GM18951 (cell line): ENCODE measurements at regions not wholly inside any gene's neighbourhood (a gene's known extent, or its start where the extent isn't known, plus 50 kb on each side); places are given as distances from the start of the nearest gene placed in this dataset.

Source experiments
- POLR2A ChIP-seq: IDR thresholded peaks from 4 replicates; pipeline ENCODE4 v1.6.1; 2011; ENCODE audit warnings: mild to moderate bottlenecking; ENCODE audit not compliant: insufficient read length, insufficient read depth; ENCODE audit errors: extremely low read depth
- in situ Hi-C: fragments of 300-500 bp; cut with MboI; formaldehyde crosslinking; loops from one replicate; pipeline ENCODE4 v1.12.0; 2022; ENCODE audit warnings: low sequenced_read_pairs, mixed read lengths, inconsistent platforms; ENCODE audit not compliant: unreplicated experiment

- in situ Hi-C loops: no loop called here
- TF ChIP-seq POLR2A: no peak
Measured at GRCh38 chr15:47870300-47870955, 153.1 kb downstream of the SEMA6D start.

DNA sequence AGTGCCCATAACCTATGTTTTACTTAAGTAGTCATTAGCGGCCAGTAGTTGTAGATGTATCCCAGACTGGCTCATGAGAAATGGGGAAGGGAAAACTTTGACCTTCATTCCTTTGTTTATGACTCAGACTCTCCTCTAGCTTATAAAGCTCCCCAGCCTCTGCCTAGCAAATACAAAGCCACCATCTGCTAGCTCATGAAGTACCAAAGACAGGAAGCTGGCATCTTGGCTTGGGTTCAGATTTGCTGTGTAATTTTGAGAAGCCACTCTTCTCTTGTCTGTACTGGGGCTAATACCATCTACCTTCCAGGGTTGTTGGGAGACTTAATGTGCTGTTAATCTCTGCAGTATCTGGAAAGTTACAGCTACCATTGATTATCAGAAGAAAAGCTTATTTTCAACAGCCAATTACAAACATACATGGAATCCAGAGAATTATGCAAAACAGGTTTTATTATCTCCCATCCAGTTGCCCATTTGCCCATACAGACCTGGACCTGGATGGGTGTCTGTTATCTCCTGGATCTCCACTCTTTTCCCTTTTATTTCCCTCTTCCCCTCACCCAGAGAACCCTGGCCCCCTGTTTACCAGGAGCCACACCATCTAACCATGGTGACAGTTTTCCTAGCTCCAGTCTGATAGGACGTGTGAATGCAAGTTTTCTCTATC is 153.8 kb downstream of the SEMA6D start:
- no peak for TF ChIP-seq POLR2A
- in situ Hi-C loops: no loop called here

GRCh38 chr15:47872208-47872607 is 154.9 kb downstream of the SEMA6D start:
- TF ChIP-seq POLR2A: no peak
- in situ Hi-C loops: no loop called here

- no peak for TF ChIP-seq POLR2A
- in situ Hi-C loops: no loop called here
Measured at GRCh38 chr15:47872869-47873432, 155.6 kb downstream of the SEMA6D start.

GRCh38 chr15:47876986-47877385 is 159.7 kb downstream of the SEMA6D start:
- in situ Hi-C loops: no loop called here
- TF ChIP-seq POLR2A: no peak

DNA sequence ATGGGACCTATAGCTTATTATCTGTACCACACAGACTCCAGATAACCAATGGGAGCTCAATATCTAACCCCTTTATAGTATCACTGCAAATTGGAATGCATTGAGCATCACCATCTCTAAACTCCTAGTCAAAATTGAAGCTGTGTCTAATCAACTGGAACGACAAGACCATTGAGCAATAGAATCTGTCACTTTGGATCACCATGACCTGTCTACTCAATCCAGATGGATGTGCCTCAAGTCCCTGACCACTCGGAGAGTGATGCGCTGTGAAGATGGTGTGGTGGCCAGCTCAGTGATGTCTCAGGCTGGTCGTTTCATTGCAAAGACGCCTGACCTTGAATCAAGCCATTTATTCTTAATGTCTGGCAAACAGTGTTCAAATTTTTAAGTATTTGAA is 160.5 kb downstream of the SEMA6D start:
- in situ Hi-C loops: no loop called here
- no peak for TF ChIP-seq POLR2A

DNA sequence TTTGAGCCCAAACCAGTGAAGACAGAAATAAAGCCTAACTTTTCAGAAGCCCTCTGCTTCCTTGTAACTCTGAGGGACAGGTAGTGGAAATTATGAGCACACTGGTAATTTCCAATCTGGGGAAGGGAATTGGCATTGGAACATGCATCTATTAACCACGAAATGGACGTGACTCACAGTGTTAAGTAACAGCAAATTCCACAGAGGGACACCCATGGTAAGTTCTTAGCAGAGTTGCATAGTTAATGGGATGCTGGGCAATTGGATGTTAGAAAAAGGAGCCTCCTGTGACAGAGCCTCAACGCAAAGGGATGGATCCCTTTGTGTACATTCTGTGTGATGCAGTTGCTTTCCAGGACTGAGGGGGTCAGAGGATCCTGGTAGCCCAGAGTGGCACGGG is 168.6 kb downstream of the SEMA6D start:
- no peak for TF ChIP-seq POLR2A
- in situ Hi-C loops: no loop called here

GRCh38 chr15:47887241-47887800 is 170.0 kb downstream of the SEMA6D start:
- in situ Hi-C loops: no loop called here
- no peak for TF ChIP-seq POLR2A

- TF ChIP-seq POLR2A: no peak
- in situ Hi-C loops: no loop called here
Measured at GRCh38 chr15:47888385-47889100, 171.2 kb downstream of the SEMA6D start.

- TF ChIP-seq POLR2A: no peak
- in situ Hi-C loops: no loop called here
Measured at GRCh38 chr15:47890397-47891150, 173.3 kb downstream of the SEMA6D start.

- in situ Hi-C loops: no loop called here
- TF ChIP-seq POLR2A: no peak
Measured at GRCh38 chr15:47897525-47897924, 180.2 kb downstream of the SEMA6D start.

- in situ Hi-C loops: no loop called here
- no peak for TF ChIP-seq POLR2A
Measured at GRCh38 chr15:47900751-47901150, 183.4 kb downstream of the SEMA6D start.

- TF ChIP-seq POLR2A: no peak
Measured at GRCh38 chr15:47903368-47903767, 186.1 kb downstream of the SEMA6D start.

More at GRCh38 chr15:47903368-47903767, 186.1 kb downstream of the SEMA6D start:
- in situ Hi-C loops: no loop called here
